ENCODE measurements at regions not wholly inside any gene's neighbourhood (a gene's known extent, or its start where the extent isn't known, plus 50 kb on each side); places are given as distances from the start of the nearest gene placed in this dataset.

- DNase-seq (ENCODE audit: low read depth in 2 of 2) = no peak
- Histone ChIP-seq H3K4me2 (ENCODE audit: extremely low read depth, insufficient read depth, low read length) (no peak overlapping the region), H2AFZ (ENCODE audit: low read length) (no peak overlapping the region), H3K9ac (ENCODE audit: insufficient read depth, low read length) (no peak overlapping the region), H3K4me1 (ENCODE audit: control insufficient read depth, extremely low read depth, insufficient read depth, low read length) (no peaks in the 10 kb centered on the region), H4K20me1 (ENCODE audit: control insufficient read depth, extremely low read depth, insufficient read depth, low read length) (no peaks in the 10 kb centered on the region), H3K27ac (ENCODE audit: insufficient read depth, low read length) (no peak overlapping the region), H3K9me3 (ENCODE audit: control insufficient read depth, insufficient read depth, low read depth, low read length) (no peaks in the 10 kb centered on the region), H3K27me3 (ENCODE audit: control insufficient read depth, insufficient read depth, low read length) (no peaks in the 10 kb centered on the region), H3K4me3 (replicated peaks in 1 of 4; ENCODE audit: control extremely low read depth in 1 of 4, insufficient read depth in 1 of 4, low read depth in 3 of 4, low read length in 4 of 4) (no peak overlapping the region), H3K79me2 (ENCODE audit: control insufficient read depth, insufficient read depth, low read length) (no peaks in the 10 kb centered on the region), H3K36me3 (ENCODE audit: control insufficient read depth, insufficient read depth, low read length) (no peaks in the 10 kb centered on the region)
- TF ChIP-seq CTCF (conservative IDR thresholded peaks at IDR 0.05 in 1 of 2, IDR thresholded peaks at IDR 0.05 in 1 of 2; ENCODE audit: low read depth in 1 of 2, low read length in 2 of 2) = no peak
- TF ChIP-seq EZH2 (IDR thresholded peaks at IDR 0.05; ENCODE audit: low read length, missing control alignments) = no peak
Observed at GRCh38 chr16:5578980-5579379, 481.4 kb upstream of the EEF2KMT start.

GRCh38 chr16:5577463-5577862 lies 479.9 kb upstream of the EEF2KMT start:
- no peaks in the 10 kb centered on the region for H3K79me2 ChIP-seq (ENCODE audit: control insufficient read depth, insufficient read depth, low read length)
- no peak overlapping the region for H3K4me2 ChIP-seq (ENCODE audit: extremely low read depth, insufficient read depth, low read length)
- H3K27me3 ChIP-seq (ENCODE audit: control insufficient read depth, insufficient read depth, low read length) = no peaks in the 10 kb centered on the region
- no peaks in the 10 kb centered on the region for H3K36me3 ChIP-seq (ENCODE audit: control insufficient read depth, insufficient read depth, low read length)
- no peaks in the 10 kb centered on the region for H4K20me1 ChIP-seq (ENCODE audit: control insufficient read depth, extremely low read depth, insufficient read depth, low read length)
- H3K4me1 ChIP-seq (ENCODE audit: control insufficient read depth, extremely low read depth, insufficient read depth, low read length) = no peaks in the 10 kb centered on the region
- H3K9ac ChIP-seq (ENCODE audit: insufficient read depth, low read length) = no peak overlapping the region
- H3K4me3 ChIP-seq (replicated peaks in 1 of 4; ENCODE audit: control extremely low read depth in 1 of 4, insufficient read depth in 1 of 4, low read depth in 3 of 4, low read length in 4 of 4) = no peak overlapping the region
- no peaks in the 10 kb centered on the region for H3K9me3 ChIP-seq (ENCODE audit: control insufficient read depth, insufficient read depth, low read depth, low read length)
- no peak for DNase-seq (ENCODE audit: low read depth in 2 of 2)
- no peak overlapping the region for H3K27ac ChIP-seq (ENCODE audit: insufficient read depth, low read length)
- no peak overlapping the region for H2AFZ ChIP-seq (ENCODE audit: low read length)
- TF ChIP-seq EZH2 (IDR thresholded peaks at IDR 0.05; ENCODE audit: low read length, missing control alignments) (no peak), CTCF (conservative IDR thresholded peaks at IDR 0.05 in 1 of 2, IDR thresholded peaks at IDR 0.05 in 1 of 2; ENCODE audit: low read depth in 1 of 2, low read length in 2 of 2) (no peak)

GRCh38 chr16:5575646-5576245 lies 478.2 kb upstream of the EEF2KMT start:
- Histone ChIP-seq H3K79me2 (ENCODE audit: control insufficient read depth, insufficient read depth, low read length) (no peaks in the 10 kb centered on the region), H3K4me1 (ENCODE audit: control insufficient read depth, extremely low read depth, insufficient read depth, low read length) (no peaks in the 10 kb centered on the region), H3K4me2 (ENCODE audit: extremely low read depth, insufficient read depth, low read length) (no peak overlapping the region), H3K9me3 (ENCODE audit: control insufficient read depth, insufficient read depth, low read depth, low read length) (no peaks in the 10 kb centered on the region), H3K36me3 (ENCODE audit: control insufficient read depth, insufficient read depth, low read length) (no peaks in the 10 kb centered on the region), H3K4me3 (replicated peaks in 1 of 4; ENCODE audit: control extremely low read depth in 1 of 4, insufficient read depth in 1 of 4, low read depth in 3 of 4, low read length in 4 of 4) (no peak overlapping the region), H3K27me3 (ENCODE audit: control insufficient read depth, insufficient read depth, low read length) (no peaks in the 10 kb centered on the region), H3K9ac (ENCODE audit: insufficient read depth, low read length) (no peak overlapping the region), H4K20me1 (ENCODE audit: control insufficient read depth, extremely low read depth, insufficient read depth, low read length) (no peaks in the 10 kb centered on the region), H3K27ac (ENCODE audit: insufficient read depth, low read length) (no peak overlapping the region), H2AFZ (ENCODE audit: low read length) (no peak overlapping the region)
- TF ChIP-seq EZH2 (IDR thresholded peaks at IDR 0.05; ENCODE audit: low read length, missing control alignments) (no peak), CTCF (conservative IDR thresholded peaks at IDR 0.05 in 1 of 2, IDR thresholded peaks at IDR 0.05 in 1 of 2; ENCODE audit: low read depth in 1 of 2, low read length in 2 of 2) (no peak)
- no peak for DNase-seq (ENCODE audit: low read depth in 2 of 2)

Data from fibroblast of lung (primary cell).